HG02840 (cell line): ENCODE measurements at regions not wholly inside any gene's neighbourhood (a gene's known extent, or its start where the extent isn't known, plus 50 kb on each side); places are given as distances from the start of the nearest gene placed in this dataset.
"Not testable (repeated sequence)": the region's sequence is repeated elsewhere in the genome, so short reads cannot be mapped to it uniquely, and the experiment has no call there.

Experiments
- ATAC-seq: cut with Tn5 transposase; IDR thresholded peaks from one replicate; pipeline ENCODE4 v1.9.1; 2021; ENCODE audit warnings: mild to moderate bottlenecking, moderate library complexity, moderate number of reproducible peaks; ENCODE audit not compliant: unreplicated experiment, low FRiP score

- no peak for ATAC-seq
Observed at GRCh38 chr3:89533275-89533674, 425.9 kb downstream of the EPHA3 start.

- ATAC-seq, result not testable (repeated sequence)
Observed at GRCh38 chr3:89554587-89554986, 447.2 kb downstream of the EPHA3 start.

GRCh38 chr3:89558711-89559110, 451.3 kb downstream of the EPHA3 start:
- ATAC-seq, result no peak

DNA sequence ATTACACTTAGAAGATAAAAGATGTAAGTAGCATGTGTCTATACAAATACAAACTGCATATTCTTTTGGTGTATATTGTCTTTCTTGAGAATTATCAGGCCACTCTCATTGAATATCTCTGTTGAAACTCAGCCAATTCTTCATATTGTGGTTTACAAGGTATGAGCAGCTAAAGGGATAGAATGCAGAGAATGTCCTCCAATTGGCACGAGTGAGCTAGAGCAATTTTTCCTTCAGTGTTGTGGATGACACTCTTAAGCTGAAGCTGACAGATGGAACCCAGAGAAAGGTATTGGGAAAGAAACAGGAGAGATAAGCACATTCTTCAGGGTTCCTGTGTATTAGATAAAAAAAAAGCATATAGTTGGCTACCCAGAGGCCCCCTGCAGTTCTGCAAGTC, 453.1 kb downstream of the EPHA3 start:
- no peak for ATAC-seq

DNA sequence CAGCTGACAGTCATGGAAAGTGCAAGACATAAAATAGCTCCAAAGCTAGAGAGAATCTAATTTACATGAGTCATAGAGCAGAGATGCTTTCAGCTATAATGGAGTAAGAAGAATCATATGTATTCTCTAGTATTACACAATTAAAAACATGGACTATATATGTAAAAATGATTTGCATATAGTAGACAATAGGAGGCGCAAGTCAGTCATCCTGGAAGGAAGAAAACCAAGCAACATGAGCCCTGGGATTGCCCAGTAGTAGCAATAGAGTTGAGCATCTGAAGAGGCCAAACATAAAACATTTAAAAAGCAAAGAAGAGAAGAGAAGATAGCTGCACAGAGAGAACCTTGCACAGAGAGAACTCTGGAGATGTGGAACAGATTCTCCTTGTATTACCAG, 455.0 kb downstream of the EPHA3 start:
- ATAC-seq, result no peak

GRCh38 chr3:89565098-89565497, 457.7 kb downstream of the EPHA3 start:
- no peak for ATAC-seq

DNA sequence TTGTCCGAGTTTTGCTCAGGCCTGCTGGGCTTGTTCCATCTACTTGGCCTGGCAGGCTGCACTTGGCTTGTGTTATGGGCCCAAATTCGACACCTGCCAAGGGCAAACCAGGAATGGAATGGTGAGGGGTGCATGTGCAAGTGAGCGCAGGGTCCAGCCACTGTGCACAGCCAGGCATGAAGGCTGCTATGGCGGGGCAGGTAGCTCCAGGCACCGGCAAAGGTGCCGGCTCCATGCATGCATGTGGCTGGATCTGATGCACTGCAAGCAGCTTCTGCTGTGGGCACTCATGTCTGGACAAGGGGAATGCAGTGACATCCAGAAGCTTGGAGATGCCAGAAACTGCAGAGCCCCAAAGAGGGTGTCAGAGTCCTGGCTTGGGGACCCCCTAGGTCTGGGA, 463.0 kb downstream of the EPHA3 start:
- ATAC-seq, result no peak

- ATAC-seq, result no peak
Observed at GRCh38 chr3:89571298-89571697, 463.9 kb downstream of the EPHA3 start.

GRCh38 chr3:89571707-89572106, 464.3 kb downstream of the EPHA3 start:
- ATAC-seq, result no peak

DNA sequence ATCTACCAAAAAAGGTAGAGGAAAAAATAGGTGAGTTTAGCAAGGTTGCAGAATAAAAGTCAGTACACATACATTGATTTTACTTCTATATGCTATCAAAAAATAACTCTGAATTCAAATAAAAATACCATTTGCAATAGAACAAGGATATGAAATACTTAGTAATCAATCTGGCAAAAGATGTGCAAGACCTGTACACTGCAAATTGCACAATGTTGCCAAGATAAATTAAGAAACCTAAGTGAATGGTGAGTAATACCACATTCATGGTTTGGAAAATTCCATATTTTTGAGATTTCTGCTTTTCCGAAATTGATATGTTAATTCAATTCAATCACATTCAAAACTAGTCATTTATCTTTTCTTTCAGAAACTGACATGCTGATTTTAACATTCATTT, 464.8 kb downstream of the EPHA3 start:
- ATAC-seq, result no peak

DNA sequence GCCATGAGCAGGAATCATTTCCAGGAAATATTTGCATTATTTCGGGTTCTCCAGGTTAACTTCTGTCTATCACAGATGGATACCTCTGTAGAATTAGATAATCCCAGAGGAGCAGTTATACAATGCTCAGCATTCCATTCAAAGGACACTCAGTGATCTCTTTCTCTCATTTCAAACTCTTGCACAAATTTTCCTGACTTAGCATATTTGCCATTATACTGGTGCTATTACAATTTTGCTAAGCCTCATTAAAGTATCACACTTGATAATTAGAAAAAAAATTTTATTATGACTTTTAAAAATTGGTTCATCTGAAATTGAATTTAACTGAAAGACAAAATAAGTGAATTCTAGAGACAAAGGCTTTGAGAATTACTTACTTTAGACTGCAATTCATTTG, 469.0 kb downstream of the EPHA3 start:
- ATAC-seq, result no peak

GRCh38 chr3:89577637-89578530, 470.5 kb downstream of the EPHA3 start:
- ATAC-seq, result no peak

DNA sequence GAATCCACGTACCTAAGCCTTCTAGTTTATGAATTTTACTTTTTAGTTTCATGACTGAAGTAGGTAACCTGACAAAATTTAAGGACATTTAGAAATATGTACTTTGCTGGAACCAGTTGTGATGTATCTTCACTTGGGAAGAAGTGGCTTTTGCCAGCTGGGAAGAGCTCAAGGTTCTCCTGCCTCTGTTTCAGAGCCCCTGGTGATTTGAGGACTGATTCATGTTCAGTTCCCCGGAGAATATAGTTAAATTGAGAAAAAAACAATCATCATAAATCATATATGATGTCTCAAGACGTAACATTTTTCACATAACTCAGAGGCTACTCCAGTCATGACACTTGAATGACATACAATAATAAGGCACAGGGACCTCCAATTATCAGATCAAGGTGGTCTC, 473.4 kb downstream of the EPHA3 start:
- ATAC-seq, result no peak

DNA sequence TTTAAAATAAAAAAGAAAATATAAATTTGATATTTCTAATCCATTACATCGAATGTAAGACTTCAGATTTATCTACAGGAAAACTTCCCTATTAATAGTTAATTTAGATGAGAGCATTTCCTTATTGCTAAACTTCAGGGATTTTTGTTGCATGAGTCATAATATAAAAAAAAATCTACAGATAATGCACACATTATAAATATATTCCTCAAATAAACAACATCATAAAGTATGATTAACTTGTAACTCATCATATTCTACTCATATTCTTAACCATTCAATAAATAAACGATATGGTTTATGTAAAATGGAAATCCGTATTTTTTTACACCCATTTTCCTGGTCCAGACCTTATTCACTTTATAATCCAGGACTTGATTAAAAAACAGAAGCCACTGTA, 477.0 kb downstream of the EPHA3 start:
- ATAC-seq, result no peak

DNA sequence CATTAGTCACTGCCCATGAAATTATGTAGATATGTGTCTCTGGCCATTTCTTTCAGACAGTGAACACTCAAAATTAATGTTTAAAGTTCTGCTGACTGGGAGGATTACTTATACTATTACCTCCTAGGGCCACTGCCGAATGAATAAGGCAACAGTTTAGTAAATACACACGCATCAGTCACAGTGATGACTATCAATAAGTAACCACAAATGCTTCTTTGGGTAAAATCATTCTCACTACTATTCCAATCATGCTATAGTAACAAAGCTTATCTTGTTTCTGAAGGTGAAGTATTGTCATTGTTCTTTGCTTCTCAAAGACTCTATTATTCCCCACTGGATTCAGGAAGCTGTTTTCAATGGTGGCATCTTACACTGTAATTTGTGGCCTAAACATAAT, 478.8 kb downstream of the EPHA3 start:
- no peak for ATAC-seq

GRCh38 chr3:89586676-89587075, 479.3 kb downstream of the EPHA3 start:
- no peak for ATAC-seq

- ATAC-seq, result no peak
Observed at GRCh38 chr3:89606151-89606550, 498.7 kb downstream of the EPHA3 start.

- ATAC-seq, result no peak
Observed at GRCh38 chr3:89612027-89612426, 504.6 kb downstream of the EPHA3 start.

- ATAC-seq, result no peak
Observed at GRCh38 chr3:89613241-89613640, 505.8 kb downstream of the EPHA3 start.

GRCh38 chr3:89617706-89618105, 510.3 kb downstream of the EPHA3 start:
- ATAC-seq, result no peak

DNA sequence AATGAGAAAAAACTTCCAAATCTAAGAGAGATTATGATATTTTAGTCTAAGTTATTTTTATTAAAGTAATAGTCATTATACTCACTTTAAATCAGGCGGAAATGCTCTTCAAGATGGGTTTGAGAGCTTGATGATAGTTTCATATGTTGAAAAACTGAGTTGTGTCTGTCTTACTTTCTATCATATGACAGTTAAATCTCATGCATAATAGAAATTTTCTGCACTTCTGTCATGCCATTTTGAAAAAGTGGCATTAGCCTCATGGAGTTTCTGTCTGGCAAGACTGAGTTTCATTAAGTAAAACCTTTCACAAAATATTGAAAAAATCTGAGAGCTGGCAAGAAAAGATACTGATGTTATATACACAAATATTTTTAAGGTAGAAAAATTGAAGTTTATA, 511.8 kb downstream of the EPHA3 start:
- ATAC-seq, result no peak

DNA sequence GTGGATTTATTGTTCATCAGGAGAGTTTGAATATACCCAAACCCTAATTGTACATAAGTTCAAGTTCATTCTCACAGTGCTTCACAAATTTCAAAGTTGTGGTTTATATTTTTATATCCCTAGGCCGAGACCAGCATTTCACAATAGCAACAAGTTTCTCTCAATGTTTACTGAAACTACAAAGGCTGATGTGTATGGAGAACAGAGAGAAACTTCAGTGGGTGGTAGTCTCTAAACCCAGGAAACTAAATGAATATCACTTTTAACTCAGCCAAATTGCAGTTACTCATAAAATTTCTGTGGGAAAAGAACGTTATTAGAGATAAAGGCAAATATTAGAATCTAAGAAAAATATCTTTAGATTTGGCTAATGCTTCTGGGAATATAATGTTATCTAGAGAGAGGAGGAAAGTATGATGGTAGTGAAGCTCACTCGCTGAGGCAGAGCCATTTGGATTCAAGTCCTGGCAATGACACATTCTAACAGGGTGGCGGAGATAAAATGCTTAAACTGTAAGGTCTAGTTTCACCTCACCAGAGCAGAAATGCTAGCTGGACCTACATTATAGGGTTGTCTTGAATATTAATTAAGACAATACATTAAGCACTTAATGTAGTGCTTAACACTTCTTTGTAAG, 514.8 kb downstream of the EPHA3 start:
- ATAC-seq, result no peak
